ENCODE measurements at regions not wholly inside any gene's neighbourhood (a gene's known extent, or its start where the extent isn't known, plus 50 kb on each side); places are given as distances from the start of the nearest gene placed in this dataset.

- ATAC-seq (ENCODE audit: insufficient read depth, low FRiP score) = no peak
- Histone ChIP-seq H3K9ac (ENCODE audit: insufficient read depth in 1 of 2, low read length in 2 of 2) (no peak overlapping the region), H3K9me3 (ENCODE audit: control insufficient read depth in 4 of 4, insufficient read depth in 3 of 4, low read length in 3 of 4) (no peaks in the 10 kb centered on the region), H3K4me3 (no peak overlapping the region), H3K27me3 (ENCODE audit: control insufficient read depth in 3 of 3, insufficient read depth in 3 of 3, low read length in 2 of 3) (no peaks in the 10 kb centered on the region), H3K36me3 (ENCODE audit: control insufficient read depth in 4 of 4, insufficient read depth in 4 of 4, low read length in 4 of 4) (no peaks in the 10 kb centered on the region), H3K4me1 (ENCODE audit: control insufficient read depth in 5 of 5, insufficient read depth in 5 of 5, low read length in 5 of 5) (no peaks in the 10 kb centered on the region), H3K27ac (ENCODE audit: low read depth in 1 of 2, low read length in 1 of 2) (no peak overlapping the region)
- TF ChIP-seq, protein P1, sequence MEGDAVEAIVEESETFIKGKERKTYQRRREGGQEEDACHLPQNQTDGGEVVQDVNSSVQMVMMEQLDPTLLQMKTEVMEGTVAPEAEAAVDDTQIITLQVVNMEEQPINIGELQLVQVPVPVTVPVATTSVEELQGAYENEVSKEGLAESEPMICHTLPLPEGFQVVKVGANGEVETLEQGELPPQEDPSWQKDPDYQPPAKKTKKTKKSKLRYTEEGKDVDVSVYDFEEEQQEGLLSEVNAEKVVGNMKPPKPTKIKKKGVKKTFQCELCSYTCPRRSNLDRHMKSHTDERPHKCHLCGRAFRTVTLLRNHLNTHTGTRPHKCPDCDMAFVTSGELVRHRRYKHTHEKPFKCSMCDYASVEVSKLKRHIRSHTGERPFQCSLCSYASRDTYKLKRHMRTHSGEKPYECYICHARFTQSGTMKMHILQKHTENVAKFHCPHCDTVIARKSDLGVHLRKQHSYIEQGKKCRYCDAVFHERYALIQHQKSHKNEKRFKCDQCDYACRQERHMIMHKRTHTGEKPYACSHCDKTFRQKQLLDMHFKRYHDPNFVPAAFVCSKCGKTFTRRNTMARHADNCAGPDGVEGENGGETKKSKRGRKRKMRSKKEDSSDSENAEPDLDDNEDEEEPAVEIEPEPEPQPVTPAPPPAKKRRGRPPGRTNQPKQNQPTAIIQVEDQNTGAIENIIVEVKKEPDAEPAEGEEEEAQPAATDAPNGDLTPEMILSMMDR (IDR thresholded peaks at IDR 0.05; ENCODE audit: control extremely low read depth, extremely low read depth) = no peak
- DNase-seq = no peak
- WGBS, 2 donors = 76 to 83% methylated on average over 7 of the region's 7 CpGs
Observed at GRCh38 chr4:170940043-170940724, 850.4 kb upstream of the AADAT start.

DNA sequence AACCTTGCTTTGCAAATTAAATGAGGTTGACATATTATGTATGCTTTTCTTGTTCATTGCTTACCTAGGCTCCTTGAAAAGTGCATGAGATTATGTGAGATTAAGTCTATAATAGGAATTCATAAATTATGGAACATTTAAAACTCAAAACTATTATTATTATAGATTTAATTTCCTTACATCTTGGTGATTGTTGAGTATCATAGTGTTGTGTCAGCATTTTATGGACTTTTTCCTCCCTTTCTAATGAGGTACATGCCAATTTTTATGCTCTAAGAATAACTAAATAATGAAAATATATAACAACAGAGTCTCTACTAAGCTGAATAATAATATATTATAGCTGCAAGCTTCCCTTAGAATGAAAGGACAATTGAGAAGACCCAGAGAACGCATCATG lies 848.8 kb upstream of the AADAT start:
- 40 to 89% methylated on average over 1 of the region's 1 CpG for WGBS, 2 donors
- no peaks in the 10 kb centered on the region for H3K9me3 ChIP-seq (ENCODE audit: control insufficient read depth in 4 of 4, insufficient read depth in 3 of 4, low read length in 3 of 4)
- ATAC-seq (ENCODE audit: insufficient read depth, low FRiP score) = no peak
- H3K27ac ChIP-seq (ENCODE audit: low read depth in 1 of 2, low read length in 1 of 2) = no peak overlapping the region
- no peaks in the 10 kb centered on the region for H3K4me1 ChIP-seq (ENCODE audit: control insufficient read depth in 5 of 5, insufficient read depth in 5 of 5, low read length in 5 of 5)
- H3K4me3 ChIP-seq = no peak overlapping the region
- H3K36me3 ChIP-seq (ENCODE audit: control insufficient read depth in 4 of 4, insufficient read depth in 4 of 4, low read length in 4 of 4) = no peaks in the 10 kb centered on the region
- TF ChIP-seq, protein P1 (IDR thresholded peaks at IDR 0.05; ENCODE audit: control extremely low read depth, extremely low read depth) = no peak
- DNase-seq = no peak
- no peak overlapping the region for H3K9ac ChIP-seq (ENCODE audit: insufficient read depth in 1 of 2, low read length in 2 of 2)
- no peaks in the 10 kb centered on the region for H3K27me3 ChIP-seq (ENCODE audit: control insufficient read depth in 3 of 3, insufficient read depth in 3 of 3, low read length in 2 of 3)

GRCh38 chr4:170931321-170931720 lies 841.6 kb upstream of the AADAT start:
- DNase-seq = no peak
- H3K9me3 ChIP-seq (ENCODE audit: control insufficient read depth in 4 of 4, insufficient read depth in 3 of 4, low read length in 3 of 4) = no peaks in the 10 kb centered on the region
- no peak overlapping the region for H3K4me3 ChIP-seq
- no peaks in the 10 kb centered on the region for H3K36me3 ChIP-seq (ENCODE audit: control insufficient read depth in 4 of 4, insufficient read depth in 4 of 4, low read length in 4 of 4)
- 63 to 68% methylated on average over 2 of the region's 2 CpGs for WGBS, 2 donors
- no peak overlapping the region for H3K27ac ChIP-seq (ENCODE audit: low read depth in 1 of 2, low read length in 1 of 2)
- H3K4me1 ChIP-seq (ENCODE audit: control insufficient read depth in 5 of 5, insufficient read depth in 5 of 5, low read length in 5 of 5) = no peaks in the 10 kb centered on the region
- H3K27me3 ChIP-seq (ENCODE audit: control insufficient read depth in 3 of 3, insufficient read depth in 3 of 3, low read length in 2 of 3) = no peaks in the 10 kb centered on the region
- no peak overlapping the region for H3K9ac ChIP-seq (ENCODE audit: insufficient read depth in 1 of 2, low read length in 2 of 2)
- no peak for ATAC-seq (ENCODE audit: insufficient read depth, low FRiP score)
- TF ChIP-seq, protein P1 (IDR thresholded peaks at IDR 0.05; ENCODE audit: control extremely low read depth, extremely low read depth) = no peak

- DNase-seq = no peak
- no peak overlapping the region for H3K9ac ChIP-seq (ENCODE audit: insufficient read depth in 1 of 2, low read length in 2 of 2)
- no peak overlapping the region for H3K4me3 ChIP-seq
- peaks cover 0 to 4% (median 0%) of the 10 kb centered on the region in 4 donors for H3K9me3 ChIP-seq (ENCODE audit: control insufficient read depth in 4 of 4, insufficient read depth in 3 of 4, low read length in 3 of 4)
- H3K4me1 ChIP-seq (ENCODE audit: control insufficient read depth in 5 of 5, insufficient read depth in 5 of 5, low read length in 5 of 5) = no peaks in the 10 kb centered on the region
- H3K27me3 ChIP-seq (ENCODE audit: control insufficient read depth in 3 of 3, insufficient read depth in 3 of 3, low read length in 2 of 3) = no peaks in the 10 kb centered on the region
- H3K27ac ChIP-seq (ENCODE audit: low read depth in 1 of 2, low read length in 1 of 2) = no peak overlapping the region
- no peak for ATAC-seq (ENCODE audit: insufficient read depth, low FRiP score)
- TF ChIP-seq, protein P1 (IDR thresholded peaks at IDR 0.05; ENCODE audit: control extremely low read depth, extremely low read depth) = no peak
- no peaks in the 10 kb centered on the region for H3K36me3 ChIP-seq (ENCODE audit: control insufficient read depth in 4 of 4, insufficient read depth in 4 of 4, low read length in 4 of 4)
Observed at GRCh38 chr4:170888660-170889059, 798.9 kb upstream of the AADAT start.
